ENCODE measurements at regions not wholly inside any gene's neighbourhood (a gene's known extent, or its start where the extent isn't known, plus 50 kb on each side); places are given as distances from the start of the nearest gene placed in this dataset.
"Not testable (repeated sequence)": the region's sequence is repeated elsewhere in the genome, so short reads cannot be mapped to it uniquely, and the experiment has no call there.

- H3K36me3 Mint-ChIP-seq, result no peaks in the 10 kb centered on the region
- ATAC-seq, result no peak
- H3K9me3 Mint-ChIP-seq, result peaks cover 3% of the 10 kb centered on the region
- no peak overlapping the region for H3K4me3 Mint-ChIP-seq
- H3K27me3 Mint-ChIP-seq, result peaks cover 32% of the 10 kb centered on the region
- H3K4me1 Mint-ChIP-seq, result peaks cover 6% of the 10 kb centered on the region
- no peak overlapping the region for H3K27ac Mint-ChIP-seq
Observed at GRCh38 chr21:35509001-35509704, 460.1 kb upstream of the RUNX1 start.

GRCh38 chr21:35508139-35508888 lies 459.2 kb upstream of the RUNX1 start:
- H3K27ac Mint-ChIP-seq, result no peak overlapping the region
- H3K36me3 Mint-ChIP-seq, result no peaks in the 10 kb centered on the region
- peaks cover 14% of the 10 kb centered on the region for H3K4me1 Mint-ChIP-seq
- ATAC-seq, result peak; percentile 39
- peaks cover 25% of the 10 kb centered on the region for H3K27me3 Mint-ChIP-seq
- no peak overlapping the region for H3K4me3 Mint-ChIP-seq
- H3K9me3 Mint-ChIP-seq, result no peaks in the 10 kb centered on the region

GRCh38 chr21:35507181-35507759 lies 458.2 kb upstream of the RUNX1 start:
- Mint-ChIP-seq H3K4me1 (peaks cover 16% of the 10 kb centered on the region), H3K27ac (no peak overlapping the region), H3K36me3 (no peaks in the 10 kb centered on the region), H3K9me3 (no peaks in the 10 kb centered on the region), H3K4me3 (no peak overlapping the region), H3K27me3 (peaks cover 29% of the 10 kb centered on the region)
- ATAC-seq, result no peak

GRCh38 chr21:35506771-35507170 lies 457.7 kb upstream of the RUNX1 start:
- H3K4me1 Mint-ChIP-seq, result peaks cover 16% of the 10 kb centered on the region
- H3K9me3 Mint-ChIP-seq, result no peaks in the 10 kb centered on the region
- no peak overlapping the region for H3K4me3 Mint-ChIP-seq
- peaks cover 29% of the 10 kb centered on the region for H3K27me3 Mint-ChIP-seq
- H3K36me3 Mint-ChIP-seq, result no peaks in the 10 kb centered on the region
- no peak overlapping the region for H3K27ac Mint-ChIP-seq
- no peak for ATAC-seq

- peaks cover 16% of the 10 kb centered on the region for H3K4me1 Mint-ChIP-seq
- H3K9me3 Mint-ChIP-seq, result no peaks in the 10 kb centered on the region
Observed at GRCh38 chr21:35506352-35506751, 457.2 kb upstream of the RUNX1 start.

GRCh38 chr21:35504951-35505466 lies 455.9 kb upstream of the RUNX1 start:
- H3K4me1 Mint-ChIP-seq, result peaks cover 16% of the 10 kb centered on the region
- H3K9me3 Mint-ChIP-seq, result peaks cover 3% of the 10 kb centered on the region
- H3K4me3 Mint-ChIP-seq, result no peak overlapping the region
- H3K27ac Mint-ChIP-seq, result no peak overlapping the region
- H3K36me3 Mint-ChIP-seq, result peaks cover 5% of the 10 kb centered on the region
- ATAC-seq, result no peak
- H3K27me3 Mint-ChIP-seq, result peaks cover 44% of the 10 kb centered on the region

More at GRCh38 chr21:35506352-35506751, 457.2 kb upstream of the RUNX1 start:
- H3K27me3 Mint-ChIP-seq, result peaks cover 30% of the 10 kb centered on the region
- no peaks in the 10 kb centered on the region for H3K36me3 Mint-ChIP-seq
- no peak overlapping the region for H3K4me3 Mint-ChIP-seq
- H3K27ac Mint-ChIP-seq, result no peak overlapping the region
- no peak for ATAC-seq

GRCh38 chr21:35504277-35504676 lies 455.2 kb upstream of the RUNX1 start:
- Mint-ChIP-seq H3K4me1 (peaks cover 16% of the 10 kb centered on the region), H3K4me3 (no peak overlapping the region), H3K36me3 (peaks cover 5% of the 10 kb centered on the region), H3K27ac (no peak overlapping the region), H3K9me3 (peaks cover 3% of the 10 kb centered on the region), H3K27me3 (peaks cover 44% of the 10 kb centered on the region)
- ATAC-seq, result no peak

- no peak for ATAC-seq
- no peak overlapping the region for H3K27ac Mint-ChIP-seq
- H3K4me3 Mint-ChIP-seq, result no peak overlapping the region
- peaks cover 16% of the 10 kb centered on the region for H3K4me1 Mint-ChIP-seq
- peaks cover 5% of the 10 kb centered on the region for H3K36me3 Mint-ChIP-seq
- peaks cover 44% of the 10 kb centered on the region for H3K27me3 Mint-ChIP-seq
- H3K9me3 Mint-ChIP-seq, result peaks cover 3% of the 10 kb centered on the region
Observed at GRCh38 chr21:35503671-35504070, 454.6 kb upstream of the RUNX1 start.

- H3K4me1 Mint-ChIP-seq, result peaks cover 16% of the 10 kb centered on the region
- H3K36me3 Mint-ChIP-seq, result peaks cover 5% of the 10 kb centered on the region
- peaks cover 44% of the 10 kb centered on the region for H3K27me3 Mint-ChIP-seq
- H3K4me3 Mint-ChIP-seq, result no peak overlapping the region
- H3K27ac Mint-ChIP-seq, result no peak overlapping the region
- ATAC-seq, result no peak
- H3K9me3 Mint-ChIP-seq, result peaks cover 3% of the 10 kb centered on the region
Observed at GRCh38 chr21:35502821-35503220, 453.7 kb upstream of the RUNX1 start.

GRCh38 chr21:35497522-35497921 lies 448.4 kb upstream of the RUNX1 start:
- ATAC-seq, H3K36me3 Mint-ChIP-seq, H3K4me3 Mint-ChIP-seq, H3K27ac Mint-ChIP-seq, H3K4me1 Mint-ChIP-seq, H3K9me3 Mint-ChIP-seq: not testable (repeated sequence)
- peaks cover 24% of the 10 kb centered on the region for H3K27me3 Mint-ChIP-seq

GRCh38 chr21:35491920-35492678 lies 443.0 kb upstream of the RUNX1 start:
- no peak overlapping the region for H3K27ac Mint-ChIP-seq

GRCh38 chr21:35491114-35491513 lies 442.0 kb upstream of the RUNX1 start:
- no peaks in the 10 kb centered on the region for H3K9me3 Mint-ChIP-seq
- H3K4me3 Mint-ChIP-seq, result no peak overlapping the region
- peaks cover 8% of the 10 kb centered on the region for H3K4me1 Mint-ChIP-seq
- no peak overlapping the region for H3K27ac Mint-ChIP-seq
- H3K27me3 Mint-ChIP-seq, result peaks cover 11% of the 10 kb centered on the region
- no peak for ATAC-seq
- H3K36me3 Mint-ChIP-seq, result no peaks in the 10 kb centered on the region

More at GRCh38 chr21:35491920-35492678, 443.0 kb upstream of the RUNX1 start:
- H3K4me1 Mint-ChIP-seq, result peaks cover 8% of the 10 kb centered on the region
- no peaks in the 10 kb centered on the region for H3K36me3 Mint-ChIP-seq
- ATAC-seq, result no peak
- H3K4me3 Mint-ChIP-seq, result no peak overlapping the region
- no peaks in the 10 kb centered on the region for H3K9me3 Mint-ChIP-seq
- H3K27me3 Mint-ChIP-seq, result peaks cover 11% of the 10 kb centered on the region

- Mint-ChIP-seq H3K36me3 (no peaks in the 10 kb centered on the region), H3K9me3 (no peaks in the 10 kb centered on the region), H3K4me3 (no peak overlapping the region), H3K4me1 (peaks cover 8% of the 10 kb centered on the region), H3K27ac (no peak overlapping the region), H3K27me3 (peaks cover 22% of the 10 kb centered on the region)
- no peak for ATAC-seq
Observed at GRCh38 chr21:35489389-35489980, 440.4 kb upstream of the RUNX1 start.

- peaks cover 8% of the 10 kb centered on the region for H3K4me1 Mint-ChIP-seq
- ATAC-seq, result no peak
- no peaks in the 10 kb centered on the region for H3K9me3 Mint-ChIP-seq
- no peaks in the 10 kb centered on the region for H3K36me3 Mint-ChIP-seq
- peaks cover 27% of the 10 kb centered on the region for H3K27me3 Mint-ChIP-seq
- H3K4me3 Mint-ChIP-seq, result no peak overlapping the region
- H3K27ac Mint-ChIP-seq, result no peak overlapping the region
Observed at GRCh38 chr21:35488946-35489345, 439.8 kb upstream of the RUNX1 start.

- peaks cover 19% of the 10 kb centered on the region for H3K27me3 Mint-ChIP-seq
- no peak for ATAC-seq
- H3K4me1 Mint-ChIP-seq, result no peaks in the 10 kb centered on the region
- H3K36me3 Mint-ChIP-seq, result no peaks in the 10 kb centered on the region
- H3K4me3 Mint-ChIP-seq, result no peak overlapping the region
- no peaks in the 10 kb centered on the region for H3K9me3 Mint-ChIP-seq
- no peak overlapping the region for H3K27ac Mint-ChIP-seq
Observed at GRCh38 chr21:35485364-35485763, 436.3 kb upstream of the RUNX1 start.

Data from stimulated activated memory B cell treated with anti-CD40 and anti-IgM and Interleukin-4, amounts not matched to agents 10 μg/mL and 1 μg/mL and 100 μg/mL, for 72 hours (primary cell).